WI38 (cell line): ENCODE measurements at regions not wholly inside any gene's neighbourhood (a gene's known extent, or its start where the extent isn't known, plus 50 kb on each side); places are given as distances from the start of the nearest gene placed in this dataset.
A peak's percentile ranks its signal among the peaks of the same experiment; 100 is the strongest.

Source experiments
- H3K4me3 ChIP-seq: 2 replicates; pipeline ENCODE4 v1.5.1; 2011; ENCODE audit warnings: low read depth, mild to moderate bottlenecking, control low read depth, low read length
- CTCF ChIP-seq: IDR thresholded peaks from 2 replicates; pipeline ENCODE4 v1.5.1; 2012; ENCODE audit warnings: low read depth, mild to moderate bottlenecking, control low read depth, low read length

GRCh38 chr20:39129523-39129922 lies 167.4 kb downstream of the DHX35 start:
- no peak overlapping the region for H3K4me3 ChIP-seq
- TF ChIP-seq CTCF = no peak

DNA sequence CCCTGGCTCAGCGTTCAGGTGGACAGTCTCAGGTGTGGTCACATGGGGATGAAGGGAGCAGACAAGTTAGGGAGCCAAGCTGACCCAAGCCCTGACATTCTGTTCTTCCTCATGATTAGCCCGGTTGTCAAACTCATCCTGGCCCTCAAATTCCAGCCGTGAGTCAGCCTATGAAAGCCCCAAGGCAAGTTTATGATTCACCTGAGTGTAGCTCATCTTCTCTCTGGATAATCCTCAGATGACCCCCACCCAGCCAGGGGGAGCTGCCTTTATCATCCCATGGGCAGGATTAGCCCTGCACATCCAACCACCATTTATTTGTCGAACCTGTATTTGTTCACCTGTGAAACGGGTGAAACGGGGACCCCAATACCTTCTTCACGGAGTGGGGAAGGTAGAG lies 161.9 kb downstream of the DHX35 start:
- TF ChIP-seq CTCF = no peak
- H3K4me3 ChIP-seq = no peak overlapping the region

DNA sequence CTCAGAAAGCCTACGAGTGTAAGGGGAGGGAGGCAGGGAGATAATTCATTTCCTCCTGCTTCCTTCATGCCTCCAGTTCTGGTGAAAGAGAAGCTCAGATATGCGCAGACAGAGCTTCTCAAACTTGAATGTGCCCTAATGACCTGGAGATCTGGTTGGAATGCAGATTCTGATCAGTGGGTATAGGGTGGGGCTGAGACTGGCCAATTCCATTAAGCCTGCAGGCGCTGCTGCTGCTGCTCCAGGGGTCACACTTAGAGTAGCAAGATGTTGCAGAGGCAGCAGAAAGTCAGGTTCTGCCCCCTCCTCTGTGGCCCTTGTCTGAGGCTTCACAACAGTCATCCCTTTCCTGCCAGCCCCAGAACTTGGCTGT lies 161.0 kb downstream of the DHX35 start:
- no peak overlapping the region for H3K4me3 ChIP-seq
- TF ChIP-seq CTCF = no peak

- TF ChIP-seq CTCF = no peak
- H3K4me3 ChIP-seq = no peak overlapping the region
These were observed 155.3 kb downstream of the DHX35 start for GRCh38 chr20:39117491-39117890.

DNA sequence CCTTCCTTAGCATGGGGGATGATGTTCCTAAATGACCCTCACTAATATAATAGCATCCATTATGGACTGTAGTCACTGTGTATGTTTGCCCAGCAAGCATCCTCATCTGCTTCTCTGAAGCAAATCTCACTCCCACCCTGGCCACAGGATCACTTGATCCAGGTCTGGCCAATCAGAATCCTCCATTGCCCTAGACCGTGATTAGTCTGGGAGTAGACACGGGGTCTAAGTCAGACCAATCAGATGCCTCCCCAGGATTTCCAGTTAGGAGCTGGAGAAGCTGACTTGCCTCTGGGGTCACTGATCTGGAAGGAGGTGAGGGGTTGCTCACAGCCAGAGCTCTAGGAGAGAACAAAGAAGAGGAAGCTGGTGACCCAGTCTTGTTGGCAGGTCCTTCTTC lies 153.9 kb downstream of the DHX35 start:
- no peak overlapping the region for H3K4me3 ChIP-seq

GRCh38 chr20:39112178-39112743 lies 150.1 kb downstream of the DHX35 start:
- TF ChIP-seq CTCF = peak; percentile 25; the same call in 1 of the 2 replicates
- H3K4me3 ChIP-seq = no peak overlapping the region

More for the DNA sequence above, 153.9 kb downstream of the DHX35 start:
- no peak for TF ChIP-seq CTCF

DNA sequence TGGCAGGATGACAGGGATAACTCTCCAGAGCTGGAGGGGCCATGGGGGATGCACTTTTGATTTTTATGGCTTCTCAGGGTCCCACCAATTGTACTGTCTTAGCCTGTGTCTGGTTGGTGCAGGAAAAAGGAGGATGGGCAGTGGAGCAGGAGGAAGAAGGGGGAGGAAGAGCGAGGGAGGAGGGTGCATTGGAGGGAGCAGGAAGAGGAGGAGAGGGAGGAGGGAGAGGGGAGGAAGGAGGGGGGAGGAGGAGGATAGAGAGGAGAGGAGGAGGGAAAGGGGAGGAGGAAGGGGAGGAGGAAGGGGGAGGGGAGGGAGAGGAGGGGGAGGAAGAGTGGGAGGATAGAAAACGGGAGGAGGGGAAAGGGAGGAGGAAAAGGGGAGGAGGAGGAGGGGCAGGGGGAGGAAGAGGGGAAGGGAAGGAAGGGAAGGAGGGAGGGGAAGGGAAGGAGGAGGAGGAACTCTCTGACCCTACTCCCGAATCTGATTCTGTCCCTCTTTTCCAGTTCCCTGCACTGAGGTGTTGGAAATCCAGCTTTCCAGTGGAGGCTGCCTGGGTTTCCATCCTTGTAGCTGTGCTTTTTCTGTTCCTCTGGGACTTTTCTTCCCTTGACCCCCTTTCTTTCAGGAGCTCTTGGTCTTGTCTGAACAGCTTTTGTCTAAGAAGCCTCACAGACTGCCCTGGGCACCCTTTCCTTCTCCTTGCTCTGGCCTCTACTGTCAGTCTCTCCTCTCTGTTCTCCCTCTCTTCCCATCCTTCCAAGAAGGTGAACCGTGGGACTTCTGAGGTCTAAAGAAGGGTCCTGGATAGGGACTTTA lies 149.4 kb downstream of the DHX35 start:
- no peak overlapping the region for H3K4me3 ChIP-seq

More for the DNA sequence above, 149.4 kb downstream of the DHX35 start:
- TF ChIP-seq CTCF = no peak
